ENCODE measurements at regions not wholly inside any gene's neighbourhood (a gene's known extent, or its start where the extent isn't known, plus 50 kb on each side); places are given as distances from the start of the nearest gene placed in this dataset.
"Not testable (repeated sequence)": the region's sequence is repeated elsewhere in the genome, so short reads cannot be mapped to it uniquely, and the experiment has no call there.

GRCh38 chr12:128098730-128099129, 168.2 kb upstream of the TMEM132C start:
- DNase-seq: no peak

DNA sequence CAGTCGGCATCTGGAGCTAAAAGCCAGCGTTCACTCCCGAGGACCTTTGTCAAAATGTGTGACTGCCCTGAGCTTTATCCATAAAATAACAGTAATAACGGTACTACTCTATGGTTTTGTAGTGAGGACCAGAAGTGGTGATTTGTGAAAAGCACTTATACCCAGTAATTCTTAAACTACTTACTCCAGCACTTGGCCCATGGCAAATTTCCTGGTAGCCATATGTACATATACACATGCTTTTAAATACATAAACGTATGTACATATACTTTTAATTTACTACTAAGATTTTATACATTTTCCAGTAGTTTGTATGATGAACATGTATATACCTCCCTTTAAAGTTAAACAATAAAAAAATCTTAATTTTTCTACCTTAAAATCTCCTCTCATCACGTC, 163.8 kb upstream of the TMEM132C start:
- DNase-seq: no peak

DNA sequence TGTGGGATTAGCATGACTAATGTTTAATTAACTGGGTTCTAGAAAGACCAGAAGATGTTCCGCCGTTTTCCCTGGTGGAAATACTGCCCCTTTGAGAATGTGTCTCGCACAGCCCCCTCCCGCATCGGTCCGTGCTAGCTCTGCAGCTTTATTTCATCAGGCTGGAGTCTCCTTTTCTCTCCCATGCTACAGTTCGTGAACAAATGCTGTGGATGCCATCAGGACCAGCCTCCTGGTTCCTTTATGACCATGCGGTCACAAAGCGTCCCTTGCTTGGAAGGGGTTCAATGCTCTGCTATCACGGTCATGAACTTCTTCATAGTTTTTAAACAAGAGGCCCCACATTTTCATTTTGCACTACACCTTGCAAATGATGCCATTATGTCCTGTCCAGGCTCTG, 157.7 kb upstream of the TMEM132C start:
- no peak for DNase-seq

GRCh38 chr12:128109636-128110035, 157.3 kb upstream of the TMEM132C start:
- no peak for DNase-seq

GRCh38 chr12:128111333-128111732, 155.6 kb upstream of the TMEM132C start:
- no peak for DNase-seq

- DNase-seq: no peak
These were observed 155.0 kb upstream of the TMEM132C start for GRCh38 chr12:128111951-128112350.

DNA sequence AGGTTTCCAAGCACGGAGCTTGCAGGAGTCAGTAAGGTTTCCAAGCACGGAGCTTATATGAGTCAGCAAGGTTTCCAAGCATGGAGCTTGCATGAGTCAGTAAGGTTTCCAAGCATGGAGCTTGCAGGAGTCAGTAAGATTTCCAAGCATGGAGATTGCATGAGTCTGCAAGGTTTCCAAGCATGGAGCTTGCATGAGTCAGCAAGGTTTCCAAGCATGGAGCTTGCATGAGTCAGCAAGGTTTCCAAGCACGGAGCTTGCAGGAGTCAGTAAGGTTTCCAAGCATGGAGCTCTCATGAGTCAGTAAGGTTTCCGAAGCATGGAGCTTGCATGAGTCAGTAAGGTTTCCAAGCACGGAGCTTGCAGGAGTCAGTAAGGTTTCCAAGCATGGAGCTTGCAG, 153.7 kb upstream of the TMEM132C start:
- not testable (repeated sequence) for DNase-seq

DNA sequence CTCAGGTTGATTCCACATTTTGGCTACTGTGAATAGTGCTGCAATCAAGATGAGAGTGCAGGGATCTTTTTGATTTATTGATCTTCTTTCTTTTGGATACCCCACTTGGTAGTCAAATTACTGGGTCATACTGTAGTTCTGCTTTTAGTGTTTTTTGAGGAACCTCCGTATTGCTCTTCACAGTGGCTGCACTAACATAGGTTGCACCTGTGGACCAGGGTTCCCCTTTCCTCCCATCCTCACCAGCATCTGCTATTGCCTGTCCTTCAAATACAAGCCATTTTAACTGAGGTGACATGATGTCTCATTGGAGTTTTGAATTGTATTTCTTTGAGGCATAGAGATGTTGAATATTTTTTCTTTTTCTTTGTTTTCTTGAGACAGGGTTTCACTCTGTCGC, 152.5 kb upstream of the TMEM132C start:
- DNase-seq: no peak

DNA sequence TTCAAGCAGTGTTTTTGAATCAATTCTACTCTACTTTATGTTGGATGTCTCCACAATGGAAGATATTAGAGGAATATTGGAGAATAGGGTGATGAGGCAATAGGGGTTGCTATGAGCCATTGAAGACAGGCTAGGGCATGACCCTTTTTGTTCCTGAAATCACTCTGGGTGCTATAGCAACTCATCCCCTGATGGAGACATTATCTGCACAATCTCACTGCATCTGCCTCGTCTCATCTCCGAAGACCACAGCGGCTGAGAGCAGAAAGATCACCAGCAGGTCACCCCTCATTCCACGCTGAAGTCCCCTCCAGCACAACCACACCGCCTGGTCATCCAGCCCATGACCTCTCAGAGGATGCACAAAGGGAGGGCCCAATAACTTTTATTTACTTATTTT, 150.4 kb upstream of the TMEM132C start:
- no peak for DNase-seq

GRCh38 chr12:128120035-128120434, 146.9 kb upstream of the TMEM132C start:
- no peak for DNase-seq

DNA sequence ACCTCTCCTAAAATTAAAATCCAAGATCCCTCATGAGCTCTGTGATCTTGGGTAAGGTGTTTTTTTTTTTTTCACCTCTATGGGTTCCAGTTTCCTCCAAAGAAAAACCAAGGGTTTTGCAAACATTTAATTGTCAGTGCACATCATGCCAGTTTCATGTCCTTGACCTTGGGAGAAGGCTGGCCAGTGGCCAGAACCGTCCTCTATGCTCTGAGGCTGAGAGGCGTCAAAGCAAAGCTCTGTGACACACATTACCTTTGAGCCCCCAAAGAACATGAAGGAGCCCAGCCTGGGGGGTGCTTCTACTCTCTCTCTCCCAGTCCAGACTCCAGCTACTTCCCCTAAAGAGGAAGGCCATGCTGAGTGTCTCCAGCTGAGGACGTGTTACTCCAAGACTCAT, 145.5 kb upstream of the TMEM132C start:
- DNase-seq: no peak

DNA sequence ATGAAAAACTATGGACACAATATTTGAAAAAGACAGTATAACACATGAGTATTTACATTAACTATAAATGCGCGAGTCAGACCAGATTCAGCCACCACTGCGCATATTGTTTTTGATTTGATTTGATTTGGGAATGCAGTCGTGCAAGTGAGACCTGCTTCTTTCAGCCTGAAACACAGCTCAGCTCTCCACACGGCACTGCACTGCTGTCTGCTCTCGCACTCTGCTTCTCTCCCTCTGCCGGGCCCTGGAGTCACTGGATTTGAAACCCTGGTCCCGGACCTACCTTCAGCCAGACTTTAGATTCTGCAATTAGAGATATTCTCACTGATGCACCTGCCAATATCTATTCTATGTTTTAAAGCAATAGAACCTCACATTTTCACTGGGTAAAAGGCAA, 143.9 kb upstream of the TMEM132C start:
- no peak for DNase-seq

- DNase-seq: no peak
These were observed 135.0 kb upstream of the TMEM132C start for GRCh38 chr12:128131955-128132354.

DNA sequence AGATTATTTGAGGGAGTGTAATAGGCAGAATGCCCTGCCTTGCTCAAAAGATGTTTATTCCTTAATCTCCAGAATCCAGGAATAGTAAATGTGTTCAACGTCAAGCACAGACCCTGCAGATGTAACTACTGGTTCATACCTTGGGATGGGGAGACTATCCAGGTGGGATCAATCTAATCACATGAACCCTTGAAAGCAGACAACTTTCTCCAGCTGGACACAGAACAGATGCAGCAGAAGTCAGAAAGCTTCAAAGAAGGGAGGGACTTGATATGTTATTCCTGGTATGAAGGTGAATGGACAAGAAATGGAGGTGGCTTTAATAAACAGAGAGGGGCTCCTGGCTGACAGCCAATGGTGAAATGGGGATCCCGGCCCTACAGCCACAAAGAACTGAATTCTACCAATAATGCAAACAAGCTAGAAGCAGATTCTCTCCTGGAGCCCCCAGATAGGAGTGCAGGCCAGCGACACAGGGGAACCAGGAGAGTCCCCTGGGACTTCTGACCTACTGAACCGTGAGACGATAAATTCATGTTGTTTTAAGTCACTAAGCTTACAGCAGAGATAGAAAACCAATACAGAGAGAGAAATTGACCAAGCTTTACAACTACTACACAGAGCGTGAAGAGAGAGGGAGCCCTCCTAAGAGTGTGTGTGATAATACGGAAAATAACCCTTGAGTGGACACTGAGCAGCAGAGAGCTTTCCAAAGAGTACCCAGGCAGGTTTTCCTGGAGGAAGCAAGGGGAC, 133.5 kb upstream of the TMEM132C start:
- no peak for DNase-seq

GRCh38 chr12:128137140-128137539, 129.8 kb upstream of the TMEM132C start:
- no peak for DNase-seq

DNA sequence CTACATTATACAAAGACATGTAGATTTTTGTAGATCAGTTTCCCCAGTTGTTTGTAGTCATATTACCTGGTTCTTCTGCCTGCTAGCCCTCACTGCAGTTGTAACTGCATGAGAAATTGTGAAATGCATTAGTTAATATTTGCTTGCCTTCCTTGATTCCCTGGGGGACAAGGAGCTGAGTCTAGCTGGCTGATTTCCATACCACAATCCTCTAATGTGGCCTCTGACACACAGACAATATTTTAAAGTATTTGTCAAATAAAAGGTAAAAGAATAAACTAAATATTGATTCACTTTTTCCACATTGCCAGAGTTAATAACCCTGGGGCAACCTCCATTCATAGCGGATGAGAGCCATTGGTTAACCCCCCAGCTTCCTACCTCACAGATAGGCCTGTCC, 128.8 kb upstream of the TMEM132C start:
- no peak for DNase-seq

GRCh38 chr12:128140551-128140950, 126.4 kb upstream of the TMEM132C start:
- no peak for DNase-seq

- no peak for DNase-seq
These were observed 116.0 kb upstream of the TMEM132C start for GRCh38 chr12:128150961-128151360.

GRCh38 chr12:128155571-128155970, 111.4 kb upstream of the TMEM132C start:
- no peak for DNase-seq

DNA sequence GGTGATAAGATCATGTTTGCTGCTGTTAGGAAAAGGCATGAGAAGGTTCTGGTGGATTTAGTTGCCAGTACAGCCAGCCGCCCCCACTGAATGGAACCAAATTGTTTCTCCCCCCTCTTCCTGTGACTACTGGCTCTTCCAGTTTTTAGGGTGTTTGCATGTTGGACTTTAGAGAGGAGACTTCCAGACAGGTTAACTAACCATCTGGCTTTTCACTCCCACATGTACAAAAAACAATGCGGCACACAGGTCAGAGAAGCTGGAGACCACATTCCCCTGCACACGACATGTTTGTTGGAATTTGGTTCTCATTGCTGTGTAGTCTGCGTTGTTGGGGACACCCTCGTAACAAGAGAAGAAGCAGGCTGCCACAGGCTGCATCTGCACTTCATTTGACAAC, 103.9 kb upstream of the TMEM132C start:
- DNase-seq: no peak

- DNase-seq: no peak
These were observed 102.4 kb upstream of the TMEM132C start for GRCh38 chr12:128164533-128164932.

GRCh38 chr12:128165387-128165786, 101.6 kb upstream of the TMEM132C start:
- DNase-seq: no peak

GRCh38 chr12:128168273-128168672, 98.7 kb upstream of the TMEM132C start:
- no peak for DNase-seq

DNA sequence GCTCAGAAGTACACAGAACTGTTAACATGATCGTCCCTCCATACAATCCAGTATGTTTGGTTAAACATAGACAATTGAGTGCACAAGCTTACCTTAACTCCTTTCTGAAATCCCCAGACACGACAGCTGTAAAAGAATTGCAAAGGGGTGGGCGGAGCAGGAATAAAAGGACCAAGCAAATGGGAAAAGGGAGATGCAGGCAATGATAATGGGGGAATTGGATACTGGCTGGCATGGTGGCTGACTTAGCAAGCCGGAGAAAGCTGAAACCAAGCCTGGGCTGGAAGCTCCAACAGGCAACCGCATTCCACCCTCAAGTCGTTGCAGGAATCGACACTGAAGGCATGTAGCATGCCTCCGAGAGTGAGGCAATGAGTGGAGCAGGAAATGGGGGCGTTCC, 96.8 kb upstream of the TMEM132C start:
- no peak for DNase-seq

- no peak for DNase-seq
These were observed 88.4 kb upstream of the TMEM132C start for GRCh38 chr12:128178565-128178964.
